ENCODE measurements at regions not wholly inside any gene's neighbourhood (a gene's known extent, or its start where the extent isn't known, plus 50 kb on each side); places are given as distances from the start of the nearest gene placed in this dataset.

GRCh38 chr14:85279407-85279806 lies 250.5 kb upstream of the FLRT2 start:
- no peak for TF ChIP-seq CTCF (IDR thresholded peaks at IDR 0.05; ENCODE audit: extremely low read depth in 1 of 2, insufficient read depth in 1 of 2, low read depth in 1 of 2, low read length in 2 of 2)
- no peak for TF ChIP-seq POLR2AphosphoS5 (IDR thresholded peaks at IDR 0.05; ENCODE audit: insufficient read depth, low read depth, low read length)
- TF ChIP-seq FOS (IDR thresholded peaks at IDR 0.05; ENCODE audit: borderline replicate concordance, insufficient read depth, low read length), result no peak
- TF ChIP-seq POLR2A (IDR thresholded peaks at IDR 0.05; ENCODE audit: low read depth, low read length), result no peak
- TF ChIP-seq GATA2 (IDR thresholded peaks at IDR 0.05; ENCODE audit: insufficient read depth, insufficient read length, low read depth, low read length), result no peak
- no peak for TF ChIP-seq EZH2 (IDR thresholded peaks at IDR 0.05; ENCODE audit: borderline replicate concordance, low read depth, low read length, severe bottlenecking)
- no peak for TF ChIP-seq MAX (IDR thresholded peaks at IDR 0.05; ENCODE audit: insufficient read depth, insufficient read length)
